GM12878 (cell line): ENCODE measurements at regions not wholly inside any gene's neighbourhood (a gene's known extent, or its start where the extent isn't known, plus 50 kb on each side); places are given as distances from the start of the nearest gene placed in this dataset.

Experiments
- ATAC-seq: fragments of 200-7000 bp; cut with Tn5 transposase; 3 replicates; pipeline ENCODE4 v1.9.1; 2020; ENCODE audit warnings: mild to moderate bottlenecking, moderate library complexity
- BruUV-seq: library from RNA; stranded (reverse); fragments of 400-500 nt; replicated peaks from 2 replicates; lab custom pipeline; 2021; lab: Mats Ljungman, UMichigan
- CTCF ChIA-PET: fragments of 300-600 bp; sonication (Branson Sonifier 250); formaldehyde crosslinking; extraction: SDS; loops from one replicate; lab custom pipeline; 2021; ENCODE audit warnings: inconsistent platforms; lab: Yijun Ruan, JAX
- POLR2A ChIA-PET: fragments of 350-600 bp; formaldehyde crosslinking; extraction: SDS; loops from one replicate; lab custom pipeline; 2021; ENCODE audit warnings: inconsistent platforms; lab: Charles Lee
- RAD21 ChIA-PET: fragments of 300-600 bp; sonication (Branson Sonifier 250); formaldehyde crosslinking; loops from one replicate; lab custom pipeline; 2023; ENCODE audit warnings: antibody characterized with exemption; ENCODE audit not compliant: unreplicated experiment; lab: Charles Lee
- SMC1A ChIA-PET: fragments of 300-600 bp; sonication (Branson Sonifier 250); formaldehyde crosslinking; loops from one replicate; lab custom pipeline; 2023; ENCODE audit not compliant: unreplicated experiment, uncharacterized antibody; lab: Charles Lee
- DNase-seq: peaks from one replicate; pipeline ENCODE4 v3.0.0-alpha.2; 2011; ENCODE audit warnings: low read depth, low spot score
- FAIRE-seq: peaks from 3 replicates; lab custom pipeline; 2011; peaks lifted over from hg19 to GRCh38; lab: Jason Lieb, UNC
- H2AFZ ChIP-seq: 2 replicates; pipeline ENCODE4 v1.6.0; 2011; ENCODE audit warnings: low read depth, low read length, control low read depth; ENCODE audit not compliant: control insufficient read depth
- H3K27ac ChIP-seq: 2 replicates; pipeline ENCODE4 v1.5.1; 2011; ENCODE audit warnings: control low read depth; ENCODE audit not compliant: control insufficient read depth, insufficient read depth
- H3K27me3 ChIP-seq, 2 experiments: replicated peaks in 1 of 2; 2 replicates each; pipeline versions ENCODE4 v1.6.0 to v1.6.1; 2011; ENCODE audit warnings: low read length in 1 of 2; ENCODE audit not compliant: control insufficient read depth in 2 of 2, insufficient read depth in 2 of 2
- H3K36me3 ChIP-seq, 2 experiments: 2 replicates each; pipeline ENCODE4 v1.5.1; 2011; ENCODE audit warnings: low read length in 1 of 2; ENCODE audit not compliant: control insufficient read depth in 2 of 2, insufficient read depth in 2 of 2
- H3K4me1 ChIP-seq: 2 replicates; pipeline ENCODE4 v1.6.1; 2011; ENCODE audit warnings: mild to moderate bottlenecking, low read length, moderate library complexity, mixed read lengths; ENCODE audit not compliant: control insufficient read depth, insufficient read depth
- H3K4me2 ChIP-seq: 2 replicates; pipeline ENCODE4 v1.6.0; 2011; ENCODE audit warnings: control low read depth; ENCODE audit not compliant: control insufficient read depth, insufficient read depth
- H3K4me3 ChIP-seq: fragments of 200-600 bp; sonication (generic); 2 replicates; pipeline ENCODE4 v1.5.1; 2016
- H3K79me2 ChIP-seq: 2 replicates; pipeline ENCODE4 v1.6.0; 2011; ENCODE audit warnings: low read length; ENCODE audit not compliant: control insufficient read depth, insufficient read depth
- H3K9ac ChIP-seq: 2 replicates; pipeline ENCODE4 v1.8.0; 2011; ENCODE audit warnings: low read length, control low read depth, mixed read lengths; ENCODE audit not compliant: control insufficient read depth, insufficient read depth
- H3K9me3 ChIP-seq: replicated peaks from 3 replicates; pipeline ENCODE4 v1.5.1; 2011; ENCODE audit warnings: mild to moderate bottlenecking, low read length; ENCODE audit not compliant: control insufficient read depth, insufficient read depth
- H4K20me1 ChIP-seq: 2 replicates; pipeline ENCODE4 v1.6.0; 2011; ENCODE audit not compliant: control insufficient read depth, insufficient read depth
- CBX3 ChIP-seq: fragments of 200-600 bp; sonication (generic); IDR thresholded peaks from 2 replicates; pipeline ENCODE4 v1.6.1; 2016; ENCODE audit warnings: low read depth, borderline replicate concordance
- GATAD2B ChIP-seq: fragments of 450-650 bp; conservative IDR thresholded peaks from 2 replicates; pipeline ENCODE4 v1.6.1; 2017; ENCODE audit warnings: low read depth, mild to moderate bottlenecking, moderate library complexity
- IKZF2 ChIP-seq, 2 experiments: fragments of 450-650 bp; IDR thresholded peaks; 2 replicates each; pipeline ENCODE4 v1.6.1; 2017; ENCODE audit warnings: mild to moderate bottlenecking in 2 of 2, moderate library complexity in 2 of 2
- KDM1A ChIP-seq: fragments of 200-600 bp; sonication (generic); IDR thresholded peaks from 2 replicates; pipeline ENCODE4 v1.6.1; 2016; ENCODE audit warnings: borderline replicate concordance
- MYC ChIP-seq: IDR thresholded peaks from 2 replicates; pipeline ENCODE4 v1.6.1; 2011; ENCODE audit warnings: mild to moderate bottlenecking, low read length, moderate library complexity, inconsistent platforms; ENCODE audit not compliant: insufficient read depth, insufficient replicate concordance, insufficient read length, severe bottlenecking
- PML ChIP-seq: IDR thresholded peaks from 2 replicates; pipeline ENCODE4 v1.6.1; 2012; ENCODE audit warnings: low read length, inconsistent platforms
- POLR2A ChIP-seq: IDR thresholded peaks from 2 replicates; pipeline ENCODE4 v1.6.1; 2011; ENCODE audit warnings: low read depth, mild to moderate bottlenecking, low read length
- SPI1 ChIP-seq: IDR thresholded peaks from 2 replicates; pipeline ENCODE4 v1.6.1; 2011; ENCODE audit warnings: low read depth, mild to moderate bottlenecking, low read length, moderate library complexity, borderline replicate concordance; ENCODE audit not compliant: insufficient read depth
- ZNF592 ChIP-seq: fragments of 450-650 bp; IDR thresholded peaks from 2 replicates; pipeline ENCODE4 v1.6.1; 2017; ENCODE audit warnings: mild to moderate bottlenecking, moderate library complexity
- ZZZ3 ChIP-seq: IDR thresholded peaks from 2 replicates; pipeline ENCODE4 v1.6.1; 2011; ENCODE audit warnings: low read depth; ENCODE audit not compliant: control insufficient read depth, insufficient read length
- WGBS: methylation state at CpG from one replicate; pipeline ENCODE4 v1.1.6; 2016; ENCODE audit warnings: low lambda C conversion rate; ENCODE audit not compliant: insufficient replicate concordance, insufficient coverage; ENCODE audit errors: missing lambda C conversion rate; 5-methylcytosine and 5-hydroxymethylcytosine counted together
- in situ Hi-C: fragments of 300-500 bp; cut with MboI; formaldehyde crosslinking; loops from 9 replicates; pipeline ENCODE4 v1.14.3; 2018; ENCODE audit warnings: mixed read lengths
- intact Hi-C: fragments of 100-400 bp; cut with micrococcal nuclease; formaldehyde crosslinking; loops from one replicate; pipeline ENCODE4 v1.14.2; 2022; ENCODE audit not compliant: unreplicated experiment
- TF ChIP-seq, protein P1 (sequence below): fragments of 450-650 bp; IDR thresholded peaks from 2 replicates; pipeline ENCODE4 v1.6.1; 2016; ENCODE audit warnings: mild to moderate bottlenecking
- TF ChIP-seq, protein P2 (sequence below): fragments of 450-650 bp; IDR thresholded peaks from 2 replicates; pipeline ENCODE4 v1.6.1; 2014; ENCODE audit warnings: mild to moderate bottlenecking

- TF ChIP-seq GATAD2B (no peak), KDM1A (no peak)
These were observed 311.0 kb downstream of the CBLN2 start (continued) for GRCh38 chr18:72233106-72233505.

DNA sequence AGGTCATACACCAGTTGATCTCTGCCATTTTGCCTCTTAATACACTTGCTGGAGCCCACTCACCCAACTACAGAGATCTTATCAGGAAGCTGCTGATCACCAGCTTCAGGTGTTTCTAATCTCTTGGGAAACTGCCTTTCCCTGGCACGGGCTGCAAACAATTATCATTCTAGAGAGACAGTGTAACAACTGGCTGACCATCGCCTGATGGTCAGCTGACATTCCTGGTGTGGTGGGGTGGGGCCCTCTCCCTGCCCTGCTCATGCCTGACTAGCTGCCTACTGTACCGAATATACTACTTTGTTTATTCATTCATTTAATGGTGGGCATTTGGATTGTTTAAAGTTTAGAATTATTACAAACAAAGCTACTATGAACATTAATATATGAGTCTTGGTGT lies 311.5 kb downstream of the CBLN2 start:
- H3K4me2 ChIP-seq, result no peak overlapping the region
- 24% methylated on average over 3 of the region's 3 CpGs for WGBS
- no peak overlapping the region for H3K4me3 ChIP-seq
- ChIA-PET RAD21 (interaction anchor here (1.2 kb wide), 1 partner anchor 13 kb away, joined by 3 read pairs; no protein-coding TSS in a partner anchor), POLR2A (interaction anchor here (1.2 kb wide), 1 partner anchor 11 kb away, joined by 3 read pairs; no protein-coding TSS in a partner anchor), SMC1A (interaction anchor here (0.6 to 1.3 kb wide), 8 partner anchors 9 to 143 kb away, joined by 3 to 5 read pairs (median 3); no protein-coding TSS in a partner anchor), CTCF (interaction anchor here (0.8 to 1.9 kb wide), 6 partner anchors 9 to 297 kb away, joined by 3 to 8 read pairs (median 4); no protein-coding TSS in a partner anchor)
- intact Hi-C loops (no loop called here), in situ Hi-C loops (no loop called here)
- no peaks in the 10 kb centered on the region for H3K4me1 ChIP-seq
- H3K27me3 ChIP-seq, result no peaks in the 10 kb centered on the region
- no peaks in the 10 kb centered on the region; the same call in 2 of the 3 replicates for H3K9me3 ChIP-seq
- H3K79me2 ChIP-seq, result no peaks in the 10 kb centered on the region
- no peak overlapping the region for H3K27ac ChIP-seq
- no peaks in the 10 kb centered on the region for H4K20me1 ChIP-seq
- FAIRE-seq (no peak), DNase-seq (no peak), ATAC-seq (no peak)
- no TSS peak for BruUV-seq
- no peaks in the 10 kb centered on the region for H3K36me3 ChIP-seq
- no peak overlapping the region for H3K9ac ChIP-seq
- no peak overlapping the region for H2AFZ ChIP-seq
- TF ChIP-seq MYC (no peak), IKZF2 (IDR thresholded peaks at IDR 0.05) (no peak), SPI1 (no peak), ZZZ3 (no peak), ZNF592 (no peak), PML (no peak), CBX3 (no peak), POLR2A (no peak)
- TF ChIP-seq, protein P1, sequence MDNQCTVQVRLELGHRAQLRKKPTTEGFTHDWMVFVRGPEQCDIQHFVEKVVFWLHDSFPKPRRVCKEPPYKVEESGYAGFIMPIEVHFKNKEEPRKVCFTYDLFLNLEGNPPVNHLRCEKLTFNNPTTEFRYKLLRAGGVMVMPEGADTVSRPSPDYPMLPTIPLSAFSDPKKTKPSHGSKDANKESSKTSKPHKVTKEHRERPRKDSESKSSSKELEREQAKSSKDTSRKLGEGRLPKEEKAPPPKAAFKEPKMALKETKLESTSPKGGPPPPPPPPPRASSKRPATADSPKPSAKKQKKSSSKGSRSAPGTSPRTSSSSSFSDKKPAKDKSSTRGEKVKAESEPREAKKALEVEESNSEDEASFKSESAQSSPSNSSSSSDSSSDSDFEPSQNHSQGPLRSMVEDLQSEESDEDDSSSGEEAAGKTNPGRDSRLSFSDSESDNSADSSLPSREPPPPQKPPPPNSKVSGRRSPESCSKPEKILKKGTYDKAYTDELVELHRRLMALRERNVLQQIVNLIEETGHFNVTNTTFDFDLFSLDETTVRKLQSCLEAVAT, result no peak
- TF ChIP-seq, protein P2, sequence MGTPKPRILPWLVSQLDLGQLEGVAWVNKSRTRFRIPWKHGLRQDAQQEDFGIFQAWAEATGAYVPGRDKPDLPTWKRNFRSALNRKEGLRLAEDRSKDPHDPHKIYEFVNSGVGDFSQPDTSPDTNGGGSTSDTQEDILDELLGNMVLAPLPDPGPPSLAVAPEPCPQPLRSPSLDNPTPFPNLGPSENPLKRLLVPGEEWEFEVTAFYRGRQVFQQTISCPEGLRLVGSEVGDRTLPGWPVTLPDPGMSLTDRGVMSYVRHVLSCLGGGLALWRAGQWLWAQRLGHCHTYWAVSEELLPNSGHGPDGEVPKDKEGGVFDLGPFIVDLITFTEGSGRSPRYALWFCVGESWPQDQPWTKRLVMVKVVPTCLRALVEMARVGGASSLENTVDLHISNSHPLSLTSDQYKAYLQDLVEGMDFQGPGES, result no peak
